DOHH2 (cell line): ENCODE measurements at regions not wholly inside any gene's neighbourhood (a gene's known extent, or its start where the extent isn't known, plus 50 kb on each side); places are given as distances from the start of the nearest gene placed in this dataset.

Experiments used
- H3F3A ChIP-seq: fragments of 200-600 bp; sonication (generic), shearing (Covaris generic); 2 replicates; pipeline ENCODE4 v1.6.0; 2016; ENCODE audit warnings: antibody characterized with exemption, mild to moderate bottlenecking; ENCODE audit not compliant: control insufficient read depth, insufficient read depth
- H3K27ac ChIP-seq: fragments of 200-600 bp; sonication (generic); 2 replicates; pipeline ENCODE4 v1.5.1; 2014; ENCODE audit warnings: low read depth, mild to moderate bottlenecking, low read length, moderate library complexity
- H3K27me3 ChIP-seq: fragments of 200-600 bp; sonication (generic); 2 replicates; pipeline ENCODE4 v1.6.1; 2014; ENCODE audit warnings: mild to moderate bottlenecking, low read length, mixed read lengths; ENCODE audit not compliant: control insufficient read depth
- H3K36me3 ChIP-seq: fragments of 200-600 bp; sonication (generic); 2 replicates; pipeline ENCODE4 v1.6.1; 2014; ENCODE audit warnings: mild to moderate bottlenecking, low read length, moderate library complexity, mixed read lengths; ENCODE audit not compliant: control insufficient read depth
- H3K4me1 ChIP-seq: fragments of 200-600 bp; sonication (generic); 2 replicates; pipeline ENCODE4 v1.6.1; 2014; ENCODE audit warnings: mild to moderate bottlenecking, low read length, mixed read lengths; ENCODE audit not compliant: control insufficient read depth
- H3K4me2 ChIP-seq: fragments of 200-600 bp; sonication (generic); 2 replicates; pipeline ENCODE4 v1.6.0; 2014; ENCODE audit warnings: mild to moderate bottlenecking, low read length, moderate library complexity
- H3K4me3 ChIP-seq: fragments of 200-600 bp; sonication (generic); 2 replicates; pipeline ENCODE4 v1.5.1; 2014; ENCODE audit warnings: mild to moderate bottlenecking, low read length, mixed read lengths
- H3K79me2 ChIP-seq: fragments of 200-600 bp; sonication (generic); 2 replicates; pipeline ENCODE4 v1.6.1; 2014; ENCODE audit warnings: mild to moderate bottlenecking, low read length, mixed read lengths; ENCODE audit not compliant: control insufficient read depth
- H3K9me2 ChIP-seq: fragments of 200-600 bp; sonication (generic); replicated peaks from 2 replicates; pipeline ENCODE4 v1.6.1; 2014; ENCODE audit warnings: mild to moderate bottlenecking, low read length, mixed read lengths; ENCODE audit not compliant: control insufficient read depth
- H3K9me3 ChIP-seq: fragments of 200-600 bp; sonication (generic); 2 replicates; pipeline ENCODE4 v1.6.1; 2014; ENCODE audit warnings: antibody characterized with exemption, low read length, mixed read lengths; ENCODE audit not compliant: control insufficient read depth, insufficient read depth
- H4K20me1 ChIP-seq: fragments of 200-600 bp; sonication (generic); 2 replicates; pipeline ENCODE4 v1.6.0; 2014; ENCODE audit warnings: low read depth, mild to moderate bottlenecking, antibody characterized with exemption, low read length, moderate library complexity; ENCODE audit not compliant: control insufficient read depth, insufficient read depth
- EZH2phosphoT487 ChIP-seq: fragments of 200-600 bp; sonication (generic); IDR thresholded peaks from 2 replicates; pipeline ENCODE4 v1.6.1; 2017; ENCODE audit warnings: borderline replicate concordance, mild to moderate bottlenecking, antibody characterized with exemption, low read length, moderate library complexity, mixed read lengths
- TF ChIP-seq, protein P1 (sequence below): fragments of 200-600 bp; sonication (generic); IDR thresholded peaks from one replicate; pipeline ENCODE4 v1.5.1; 2014; ENCODE audit warnings: antibody characterized with exemption, mild to moderate bottlenecking, low read depth, low read length; ENCODE audit not compliant: poor library complexity, severe bottlenecking

DNA sequence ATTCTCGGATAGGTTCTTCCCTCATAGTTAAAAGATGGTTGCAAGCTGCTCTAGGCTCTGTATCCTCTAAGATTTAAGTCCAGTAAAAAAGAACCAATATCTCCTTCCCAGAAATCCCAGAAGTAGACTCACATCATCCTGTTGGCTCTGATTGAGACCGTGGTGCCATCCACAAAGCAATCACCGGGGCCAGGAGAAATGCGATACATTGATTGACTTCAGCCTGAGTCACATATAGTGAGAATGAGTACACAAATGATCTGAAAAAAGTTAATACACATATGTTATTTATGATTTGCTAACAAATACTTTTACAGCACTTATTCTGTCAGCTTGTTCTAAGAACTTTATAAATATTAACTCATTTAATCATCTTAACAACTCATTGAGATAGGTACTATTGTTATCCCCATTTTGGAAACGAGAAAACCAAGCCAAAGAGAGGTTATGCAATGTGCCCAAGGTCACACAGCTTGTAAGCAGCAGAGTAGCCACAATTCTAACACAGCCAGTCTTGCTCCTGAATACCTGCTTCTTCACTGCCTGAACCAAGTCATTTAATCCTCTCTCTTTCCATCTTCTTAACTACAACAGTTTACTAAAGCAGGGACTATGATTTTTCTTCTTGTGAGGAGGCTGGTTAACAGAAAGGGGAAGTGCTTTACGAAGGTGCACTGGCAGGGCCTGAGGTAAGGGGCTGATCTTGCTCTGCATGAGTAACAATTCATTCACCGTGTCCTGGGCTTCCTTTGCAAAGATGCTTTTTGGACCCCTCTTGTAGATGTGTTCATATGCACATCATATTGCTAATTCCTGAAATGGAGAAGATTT lies 177.0 kb downstream of the REEP3 start:
- Histone ChIP-seq H3K4me3 (peak overlapping the region; percentile 5; the same call in 1 of the 2 replicates), H3K36me3 (no peaks in the 10 kb centered on the region), H3K27me3 (no peaks in the 10 kb centered on the region), H3K4me1 (peaks cover 47% of the 10 kb centered on the region), H4K20me1 (no peaks in the 10 kb centered on the region), H3K9me2 (no peaks in the 10 kb centered on the region), H3K9me3 (no peaks in the 10 kb centered on the region), H3K79me2 (no peaks in the 10 kb centered on the region), H3F3A (no peaks in the 10 kb centered on the region), H3K4me2 (peak overlapping the region; percentile 41), H3K27ac (no peak overlapping the region)
- TF ChIP-seq, protein P1, sequence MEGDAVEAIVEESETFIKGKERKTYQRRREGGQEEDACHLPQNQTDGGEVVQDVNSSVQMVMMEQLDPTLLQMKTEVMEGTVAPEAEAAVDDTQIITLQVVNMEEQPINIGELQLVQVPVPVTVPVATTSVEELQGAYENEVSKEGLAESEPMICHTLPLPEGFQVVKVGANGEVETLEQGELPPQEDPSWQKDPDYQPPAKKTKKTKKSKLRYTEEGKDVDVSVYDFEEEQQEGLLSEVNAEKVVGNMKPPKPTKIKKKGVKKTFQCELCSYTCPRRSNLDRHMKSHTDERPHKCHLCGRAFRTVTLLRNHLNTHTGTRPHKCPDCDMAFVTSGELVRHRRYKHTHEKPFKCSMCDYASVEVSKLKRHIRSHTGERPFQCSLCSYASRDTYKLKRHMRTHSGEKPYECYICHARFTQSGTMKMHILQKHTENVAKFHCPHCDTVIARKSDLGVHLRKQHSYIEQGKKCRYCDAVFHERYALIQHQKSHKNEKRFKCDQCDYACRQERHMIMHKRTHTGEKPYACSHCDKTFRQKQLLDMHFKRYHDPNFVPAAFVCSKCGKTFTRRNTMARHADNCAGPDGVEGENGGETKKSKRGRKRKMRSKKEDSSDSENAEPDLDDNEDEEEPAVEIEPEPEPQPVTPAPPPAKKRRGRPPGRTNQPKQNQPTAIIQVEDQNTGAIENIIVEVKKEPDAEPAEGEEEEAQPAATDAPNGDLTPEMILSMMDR = no peak
- TF ChIP-seq EZH2phosphoT487 = no peak

DNA sequence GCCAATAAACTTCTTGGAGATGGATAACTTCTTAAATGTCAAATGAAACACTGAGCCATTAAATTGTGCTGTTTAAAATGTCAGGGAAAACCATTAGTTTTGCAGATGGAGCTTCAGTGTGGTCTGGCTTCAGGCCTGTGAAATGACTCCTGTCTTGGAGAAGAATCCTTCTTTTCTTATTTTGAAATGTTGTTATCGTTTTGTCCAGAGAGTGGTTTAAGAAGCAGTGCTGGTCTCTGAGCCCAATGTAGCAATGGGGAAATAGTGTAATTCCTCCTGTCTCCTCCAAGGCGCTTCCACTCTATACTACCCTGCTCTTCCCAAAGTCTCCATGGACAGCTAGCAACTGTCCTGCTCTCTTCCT lies 177.6 kb downstream of the REEP3 start:
- H4K20me1 ChIP-seq = no peaks in the 10 kb centered on the region
- H3K27ac ChIP-seq = no peak overlapping the region
- peaks cover 53% of the 10 kb centered on the region for H3K4me1 ChIP-seq
- H3K9me3 ChIP-seq = no peaks in the 10 kb centered on the region
- peak overlapping the region; percentile 41 for H3K4me2 ChIP-seq
- TF ChIP-seq EZH2phosphoT487 = no peak
- TF ChIP-seq, protein P1 = no peak
- H3K4me3 ChIP-seq = peak overlapping the region; percentile 5; the same call in 1 of the 2 replicates
- H3K27me3 ChIP-seq = no peaks in the 10 kb centered on the region
- H3K36me3 ChIP-seq = no peaks in the 10 kb centered on the region
- 0 out of 2 replicates have a peak, but pooled peaks cover 4% of the 10 kb centered on the region for H3F3A ChIP-seq
- H3K9me2 ChIP-seq = no peaks in the 10 kb centered on the region
- no peaks in the 10 kb centered on the region for H3K79me2 ChIP-seq

DNA sequence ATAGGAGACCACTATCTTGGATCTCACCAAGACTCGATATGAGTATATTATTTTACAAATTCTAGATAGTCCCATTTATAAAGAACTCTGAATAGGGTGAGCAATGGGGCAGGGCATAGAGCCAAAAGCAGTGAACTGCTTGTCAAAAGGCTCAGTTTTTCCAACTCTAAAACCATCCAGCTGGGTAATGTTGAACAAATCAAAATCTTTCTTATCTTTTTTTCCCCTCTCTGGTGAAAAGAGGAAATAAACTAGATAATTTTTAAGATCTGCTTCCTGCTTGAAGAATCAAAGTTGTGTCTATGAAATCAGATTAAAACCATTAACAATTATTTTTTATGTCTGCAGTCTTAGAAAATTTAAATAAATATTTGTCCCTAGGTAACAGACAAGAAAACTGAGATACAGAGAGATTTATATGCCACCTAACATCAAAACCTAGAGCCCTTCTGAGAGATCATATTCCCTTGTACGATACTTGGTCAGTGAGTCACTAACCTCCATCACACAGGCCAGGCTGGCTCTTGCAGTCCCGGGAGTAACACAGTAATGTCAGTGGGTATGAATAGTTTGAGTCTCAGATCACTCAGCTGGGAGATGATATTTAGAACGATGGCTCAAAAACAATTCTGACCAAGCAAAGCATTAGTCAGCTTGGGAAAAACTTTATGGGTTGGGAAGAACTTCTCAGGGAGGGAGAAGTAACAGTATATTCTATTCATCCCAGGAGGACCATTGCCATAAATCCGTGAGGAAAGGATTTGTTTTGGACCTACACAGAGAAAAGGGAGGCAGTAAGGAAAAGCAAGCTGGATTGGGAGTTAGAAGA lies 178.8 kb downstream of the REEP3 start:
- Histone ChIP-seq H3K4me1 (peaks cover 65% of the 10 kb centered on the region), H3K9me3 (no peaks in the 10 kb centered on the region), H3K9me2 (no peaks in the 10 kb centered on the region), H3K79me2 (no peaks in the 10 kb centered on the region), H3K4me2 (peak overlapping the region; percentile 41), H3F3A (peaks cover 9% of the 10 kb centered on the region; the same call in 1 of the 2 replicates), H4K20me1 (no peaks in the 10 kb centered on the region), H3K27ac (no peak overlapping the region), H3K27me3 (no peaks in the 10 kb centered on the region), H3K4me3 (peak overlapping the region; percentile 5; the same call in 1 of the 2 replicates), H3K36me3 (no peaks in the 10 kb centered on the region)
- TF ChIP-seq EZH2phosphoT487 = no peak
- TF ChIP-seq, protein P1 = no peak
